HG02678 (cell line): ENCODE measurements at regions not wholly inside any gene's neighbourhood (a gene's known extent, or its start where the extent isn't known, plus 50 kb on each side); places are given as distances from the start of the nearest gene placed in this dataset.

ENCODE experiments used
- ATAC-seq: cut with Tn5 transposase; IDR thresholded peaks from one replicate; pipeline ENCODE4 v1.9.1; 2021; ENCODE audit warnings: mild to moderate bottlenecking, moderate library complexity; ENCODE audit not compliant: unreplicated experiment

DNA sequence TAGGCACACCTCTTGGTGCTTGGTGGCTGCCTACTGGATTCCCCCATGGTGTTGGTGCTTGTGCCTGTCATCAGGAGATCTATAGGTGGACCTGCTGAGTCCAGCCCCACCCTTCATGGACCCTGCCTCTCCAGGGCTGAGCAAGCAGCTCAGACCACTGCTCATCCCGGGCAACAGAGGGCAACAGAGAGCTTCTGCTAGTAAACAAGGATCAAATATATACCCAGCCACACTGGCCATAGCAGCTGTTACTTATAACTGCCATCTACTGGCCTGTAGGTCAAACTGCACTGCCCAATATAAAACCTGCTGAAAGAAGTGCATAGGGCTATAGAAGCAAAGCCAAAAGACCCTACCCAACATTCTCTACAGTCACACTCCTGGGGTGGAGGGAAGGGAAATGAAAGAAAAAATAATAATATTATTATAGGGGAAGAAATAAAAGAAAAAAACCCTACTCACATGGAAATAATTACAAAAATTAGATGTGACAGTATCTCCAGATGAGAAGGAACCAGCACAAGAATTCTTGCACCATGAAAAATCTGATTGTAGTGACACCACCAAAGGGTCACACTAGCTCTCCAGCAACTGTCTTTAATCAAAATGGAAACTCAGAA is 54.9 kb upstream of the ZNF800 start:
- peak; percentile 100 for ATAC-seq

DNA sequence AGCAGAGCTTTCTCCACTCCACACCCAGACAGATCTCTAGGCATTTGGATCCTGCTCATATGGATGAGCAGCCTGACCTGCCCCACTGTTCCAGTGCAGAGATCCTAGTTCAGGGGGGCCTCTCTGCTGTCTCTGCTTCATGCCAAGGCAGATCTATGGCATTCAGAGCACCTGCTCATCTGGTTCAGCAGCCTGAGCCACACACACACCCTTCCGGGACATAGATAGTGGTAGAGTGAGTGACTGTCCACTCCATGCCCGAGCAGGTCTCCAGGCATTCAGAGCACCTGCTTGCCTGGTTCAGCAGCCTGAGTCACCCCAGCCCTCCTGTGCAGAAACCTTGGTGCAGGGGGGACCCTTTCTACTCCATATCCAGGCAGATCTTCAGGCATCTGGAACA is 54.3 kb upstream of the ZNF800 start:
- ATAC-seq: no peak
